Activated T-cell treated with anti-CD3 and anti-CD28 coated beads, Interleukin-2, amount 50 U/mL, for 4 hours (primary cell): ENCODE measurements at regions not wholly inside any gene's neighbourhood (a gene's known extent, or its start where the extent isn't known, plus 50 kb on each side); places are given as distances from the start of the nearest gene placed in this dataset.

Experiments
- ATAC-seq, 2 donors: fragments of 200-7000 bp; cut with Tn5 transposase; one replicate each; pipeline ENCODE4 v1.10.0; 2021
- DNase-seq: peaks from one replicate; pipeline ENCODE4 v3.0.0-alpha.2; 2020
- H3K27me3 Mint-ChIP-seq: one replicate; pipeline ENCODE4 v1.8.0; 2021; ENCODE audit warnings: low read depth, mixed read lengths
- H3K36me3 Mint-ChIP-seq: one replicate; pipeline ENCODE4 v1.8.0; 2022; ENCODE audit warnings: mixed read lengths; ENCODE audit not compliant: insufficient read depth
- H3K4me1 Mint-ChIP-seq: one replicate; pipeline ENCODE4 v1.8.0; 2021; ENCODE audit warnings: low read depth, mixed read lengths
- H3K4me3 Mint-ChIP-seq: one replicate; pipeline ENCODE4 v1.8.0; 2021; ENCODE audit warnings: mild to moderate bottlenecking, moderate library complexity, mixed read lengths
- H3K9me3 Mint-ChIP-seq: one replicate; pipeline ENCODE4 v1.8.0; 2021; ENCODE audit warnings: mixed read lengths

DNA sequence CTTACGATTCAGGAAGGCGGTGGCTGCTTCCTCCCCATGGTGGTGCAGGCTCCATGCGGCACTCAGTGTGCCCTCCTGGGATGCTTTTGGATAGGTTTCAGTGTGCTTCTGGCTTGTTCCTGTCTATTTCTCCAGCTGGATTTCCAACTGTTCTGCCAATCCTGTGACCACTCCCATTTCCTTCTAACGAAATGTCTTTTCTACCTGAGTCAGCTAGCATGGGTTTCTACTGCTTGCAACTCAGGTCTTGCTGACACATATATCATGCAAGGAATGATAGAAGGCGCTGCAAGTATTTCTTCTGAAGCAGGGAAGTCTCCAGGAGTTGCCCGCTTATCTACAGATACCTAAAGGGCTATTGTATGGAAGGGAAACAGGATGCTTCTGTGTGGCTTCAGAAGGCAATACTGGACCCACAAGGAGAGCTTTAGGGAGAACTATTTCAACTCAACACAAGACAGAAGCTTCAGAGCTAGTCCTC, 244.4 kb downstream of the OPA1 start:
- no peaks in the 10 kb centered on the region for H3K4me1 Mint-ChIP-seq
- ATAC-seq, result no peak

DNA sequence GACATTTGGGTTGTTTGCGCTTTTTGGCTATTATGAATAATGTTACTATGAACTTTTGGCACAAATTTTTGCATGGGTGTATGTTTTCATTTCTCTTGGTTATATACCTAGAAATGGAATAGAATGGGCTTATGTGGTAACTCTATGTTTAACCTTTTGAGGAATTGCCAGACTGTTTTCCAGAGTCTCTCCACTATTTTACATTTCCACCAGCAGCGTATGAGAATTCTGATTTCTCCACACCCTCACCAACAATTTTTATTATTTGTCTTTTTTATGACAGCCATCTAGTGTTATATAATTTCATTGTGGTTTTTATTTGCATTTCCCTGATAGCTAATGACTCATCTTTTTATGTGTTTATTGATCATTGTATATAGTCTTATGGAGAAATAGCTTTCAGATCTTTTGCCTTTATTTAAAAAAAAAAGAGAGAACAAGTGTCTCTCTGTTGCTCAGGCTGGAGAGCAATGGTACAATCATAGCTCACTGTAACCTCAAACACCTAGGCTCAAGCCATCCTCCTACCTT, 247.2 kb downstream of the OPA1 start:
- no peaks in the 10 kb centered on the region for H3K9me3 Mint-ChIP-seq
- no peaks in the 10 kb centered on the region for H3K4me1 Mint-ChIP-seq
- H3K4me3 Mint-ChIP-seq, result no peak overlapping the region
- peaks cover 24% of the 10 kb centered on the region for H3K27me3 Mint-ChIP-seq
- no peaks in the 10 kb centered on the region for H3K36me3 Mint-ChIP-seq
- ATAC-seq (no peak), DNase-seq (no peak)

More for the DNA sequence above, 244.4 kb downstream of the OPA1 start:
- Mint-ChIP-seq H3K9me3 (no peaks in the 10 kb centered on the region), H3K27me3 (peaks cover 16% of the 10 kb centered on the region), H3K36me3 (no peaks in the 10 kb centered on the region), H3K4me3 (no peak overlapping the region)
- DNase-seq, result no peak

DNA sequence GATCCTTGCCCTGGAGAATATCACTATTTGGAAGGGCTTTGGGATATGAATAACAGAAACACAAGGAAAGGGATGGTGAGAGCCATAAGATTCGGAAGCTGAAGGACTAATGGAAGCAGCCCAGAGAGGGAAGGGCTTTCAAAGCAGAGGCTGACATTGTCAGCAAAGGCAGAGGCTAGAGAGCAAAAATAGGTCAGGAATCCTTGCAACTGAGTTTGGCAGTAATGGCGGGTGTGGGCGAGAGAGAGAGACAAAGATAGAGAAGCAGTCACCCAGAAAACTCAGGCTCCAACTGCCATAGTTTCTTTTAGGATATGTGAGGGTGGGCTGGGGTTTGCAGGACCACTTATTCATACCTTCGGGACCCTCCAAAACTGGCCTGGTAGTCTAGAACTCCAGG, 248.6 kb downstream of the OPA1 start:
- Mint-ChIP-seq H3K27me3 (peaks cover 18% of the 10 kb centered on the region), H3K4me1 (no peaks in the 10 kb centered on the region), H3K9me3 (no peaks in the 10 kb centered on the region), H3K4me3 (no peak overlapping the region), H3K36me3 (no peaks in the 10 kb centered on the region)
- DNase-seq (no peak), ATAC-seq (no peak)

DNA sequence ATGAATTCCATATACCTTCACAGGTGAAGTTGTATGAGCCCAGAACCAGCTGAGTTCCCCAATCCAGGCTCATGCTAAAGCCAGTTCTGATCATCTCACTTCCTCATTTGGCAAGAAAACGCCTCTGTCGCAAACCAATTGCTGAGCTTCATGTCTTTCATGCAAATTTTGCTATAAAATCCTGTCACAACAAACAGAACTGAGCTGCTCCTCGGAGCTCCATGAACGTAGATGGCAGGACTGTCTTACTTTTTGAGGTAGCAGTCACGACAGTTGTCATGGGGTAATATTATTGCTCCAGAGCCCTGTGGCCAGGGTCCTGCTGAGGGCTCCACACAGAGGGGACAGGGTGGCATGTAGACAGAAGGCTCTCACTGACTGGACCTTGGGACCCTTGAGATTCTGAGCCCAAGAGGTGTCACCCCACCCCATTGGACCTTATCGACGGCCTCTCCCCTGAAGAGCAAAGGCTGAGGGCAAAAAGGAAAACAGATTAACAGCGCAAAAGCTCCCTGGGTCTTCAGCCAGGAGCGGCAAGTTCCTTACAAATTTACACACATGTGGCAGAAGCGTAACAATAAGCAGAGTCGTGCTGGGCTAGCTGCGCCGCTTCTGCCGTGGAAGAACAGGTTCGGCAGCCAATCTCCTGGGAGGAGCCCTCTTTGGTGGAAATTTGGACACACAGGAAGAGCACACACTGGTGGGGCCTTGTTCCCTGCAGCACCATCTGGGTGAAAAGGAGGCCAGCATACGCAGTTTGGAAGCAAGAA, 249.2 kb downstream of the OPA1 start:
- Mint-ChIP-seq H3K4me1 (no peaks in the 10 kb centered on the region), H3K4me3 (no peak overlapping the region), H3K9me3 (no peaks in the 10 kb centered on the region), H3K27me3 (peaks cover 21% of the 10 kb centered on the region), H3K36me3 (no peaks in the 10 kb centered on the region)
- DNase-seq, result no peak
- no peak for ATAC-seq

DNA sequence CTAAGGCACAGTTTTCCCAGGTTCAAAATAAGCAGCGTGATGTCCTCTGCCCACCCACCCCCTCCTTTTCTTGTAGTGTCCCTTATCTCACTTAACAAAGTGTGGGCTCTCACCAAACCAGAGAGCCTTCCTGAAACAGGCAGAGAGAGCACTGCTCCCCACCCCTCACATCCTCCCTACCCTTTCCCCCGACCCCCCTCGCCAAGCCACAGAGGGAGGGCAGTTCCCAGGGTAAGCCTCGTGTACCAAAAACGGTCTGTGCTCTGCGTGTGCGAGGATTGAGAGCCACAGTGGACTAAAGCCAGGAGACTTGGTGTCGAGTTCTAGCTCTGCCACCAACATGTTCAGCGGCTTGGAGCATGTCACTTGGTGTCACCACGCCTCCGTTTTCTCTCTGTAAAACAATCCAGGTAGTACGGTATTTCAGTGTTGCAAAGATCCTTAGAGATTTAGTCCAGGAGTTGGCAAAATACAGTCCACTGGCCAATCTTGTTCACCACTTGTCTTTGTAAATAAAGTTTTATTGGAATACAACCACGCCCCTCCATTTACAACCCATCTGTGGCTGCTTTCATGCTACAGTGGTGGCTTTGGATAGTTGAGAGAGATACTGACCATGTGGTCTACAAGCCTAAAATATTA, 249.9 kb downstream of the OPA1 start:
- ATAC-seq (no peak), DNase-seq (no peak)
- Mint-ChIP-seq H3K36me3 (no peaks in the 10 kb centered on the region), H3K9me3 (no peaks in the 10 kb centered on the region), H3K27me3 (peaks cover 21% of the 10 kb centered on the region), H3K4me1 (no peaks in the 10 kb centered on the region), H3K4me3 (no peak overlapping the region)

DNA sequence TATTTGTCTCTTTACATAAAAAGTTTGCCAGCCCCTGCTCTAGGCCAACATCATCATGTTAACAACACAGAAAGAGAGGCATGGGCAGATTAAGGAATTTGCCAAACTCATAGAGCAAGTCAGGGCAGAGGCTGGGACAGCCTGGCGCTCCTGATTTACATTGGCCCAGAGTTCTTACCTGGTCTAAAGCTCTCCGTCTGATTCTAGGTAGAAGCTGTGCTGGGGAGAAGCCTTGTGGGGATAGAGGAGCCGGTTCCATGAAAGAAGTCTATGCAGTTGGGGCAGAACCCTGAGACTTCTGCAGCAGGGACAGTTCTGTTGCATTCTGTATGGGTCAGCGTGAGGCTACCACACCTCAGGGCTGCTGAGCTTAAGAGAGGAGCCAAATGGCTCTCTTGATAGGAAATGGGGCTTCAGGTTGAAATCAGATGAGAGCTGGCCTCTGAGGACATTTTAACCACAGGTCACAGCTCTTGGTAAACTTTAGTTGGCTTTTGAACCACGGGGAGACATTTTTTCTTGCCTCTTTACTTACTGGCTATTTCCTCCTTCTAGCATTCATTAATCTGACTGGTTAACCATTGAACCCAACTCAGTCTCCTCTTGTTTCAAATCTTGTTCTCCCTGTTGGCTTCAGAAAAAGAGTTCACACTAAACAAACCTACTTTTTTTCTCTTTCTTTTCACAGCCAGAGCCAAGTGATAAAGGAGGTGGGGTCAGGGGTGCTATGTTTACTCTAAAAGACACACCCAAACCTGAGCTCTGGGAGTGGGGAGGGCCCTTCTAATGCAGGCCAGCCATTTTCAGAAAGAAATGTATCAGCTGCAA, 250.7 kb downstream of the OPA1 start:
- Mint-ChIP-seq H3K9me3 (no peaks in the 10 kb centered on the region), H3K36me3 (no peaks in the 10 kb centered on the region), H3K27me3 (peaks cover 21% of the 10 kb centered on the region), H3K4me3 (no peak overlapping the region), H3K4me1 (no peaks in the 10 kb centered on the region)
- no peak for DNase-seq
- no peak for ATAC-seq

DNA sequence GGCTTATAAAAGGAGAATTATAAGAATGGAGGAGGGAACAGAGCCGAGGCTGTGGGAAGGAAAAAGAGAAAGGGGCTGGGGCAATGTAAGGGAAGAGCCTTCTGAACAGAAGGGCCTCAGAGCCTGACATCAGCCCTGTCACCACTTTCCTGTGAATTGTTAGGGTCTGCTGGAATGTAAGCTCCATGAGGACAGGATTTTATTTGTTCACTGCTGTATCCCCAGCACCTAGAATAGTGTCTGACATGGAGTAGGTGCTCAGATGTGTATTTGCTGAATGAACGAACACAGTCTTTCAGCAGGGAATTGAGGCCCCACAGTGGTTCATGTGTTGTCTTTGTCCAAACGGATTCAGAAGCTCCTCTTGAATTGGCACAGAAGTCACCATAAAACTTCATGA, 251.5 kb downstream of the OPA1 start:
- Mint-ChIP-seq H3K4me3 (no peak overlapping the region), H3K9me3 (no peaks in the 10 kb centered on the region), H3K27me3 (peaks cover 19% of the 10 kb centered on the region), H3K4me1 (no peaks in the 10 kb centered on the region), H3K36me3 (no peaks in the 10 kb centered on the region)
- ATAC-seq (no peak), DNase-seq (no peak)

DNA sequence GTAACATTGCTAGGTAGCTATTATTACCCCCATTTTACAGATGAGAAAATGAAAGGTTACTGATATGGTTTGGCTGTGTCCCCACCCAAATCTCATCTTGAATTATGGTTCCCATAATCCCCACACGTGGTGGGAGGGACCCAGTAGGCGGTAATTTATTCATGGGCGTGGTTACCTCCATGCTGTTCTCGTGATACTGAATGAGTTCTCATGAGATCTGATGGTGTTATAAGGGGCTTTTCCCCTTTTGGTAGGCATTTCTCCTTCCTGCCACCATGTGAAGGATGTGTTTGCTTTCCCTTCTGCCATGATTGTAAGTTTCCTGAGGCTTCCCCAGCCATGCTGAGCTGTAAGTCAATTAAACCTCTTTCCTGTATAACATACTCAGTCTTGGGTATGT, 252.1 kb downstream of the OPA1 start:
- Mint-ChIP-seq H3K4me1 (no peaks in the 10 kb centered on the region), H3K9me3 (no peaks in the 10 kb centered on the region), H3K4me3 (no peak overlapping the region), H3K27me3 (peaks cover 19% of the 10 kb centered on the region), H3K36me3 (no peaks in the 10 kb centered on the region)
- DNase-seq (no peak), ATAC-seq (no peak)

DNA sequence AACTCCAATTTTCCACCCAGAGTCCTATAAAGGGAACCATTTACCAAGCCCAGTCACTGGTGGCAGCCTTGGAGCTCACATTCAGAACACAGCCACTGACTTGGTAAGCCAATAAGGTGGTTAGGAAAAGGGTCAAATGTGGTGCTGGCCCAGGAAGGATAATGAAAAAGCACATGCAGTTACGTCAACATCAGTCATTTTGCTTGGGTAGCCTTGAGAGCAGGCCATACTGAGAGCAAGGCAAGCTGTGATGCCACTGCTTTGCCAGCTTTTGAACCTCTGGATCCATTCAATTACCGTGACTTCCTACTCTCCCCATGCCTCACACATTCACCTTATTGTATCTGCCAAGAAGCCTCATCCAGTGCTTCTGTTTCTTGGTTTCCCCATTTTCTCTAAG, 253.6 kb downstream of the OPA1 start:
- Mint-ChIP-seq H3K4me1 (no peaks in the 10 kb centered on the region), H3K9me3 (no peaks in the 10 kb centered on the region), H3K27me3 (peaks cover 14% of the 10 kb centered on the region), H3K36me3 (no peaks in the 10 kb centered on the region), H3K4me3 (no peak overlapping the region)
- DNase-seq (no peak), ATAC-seq (no peak)

DNA sequence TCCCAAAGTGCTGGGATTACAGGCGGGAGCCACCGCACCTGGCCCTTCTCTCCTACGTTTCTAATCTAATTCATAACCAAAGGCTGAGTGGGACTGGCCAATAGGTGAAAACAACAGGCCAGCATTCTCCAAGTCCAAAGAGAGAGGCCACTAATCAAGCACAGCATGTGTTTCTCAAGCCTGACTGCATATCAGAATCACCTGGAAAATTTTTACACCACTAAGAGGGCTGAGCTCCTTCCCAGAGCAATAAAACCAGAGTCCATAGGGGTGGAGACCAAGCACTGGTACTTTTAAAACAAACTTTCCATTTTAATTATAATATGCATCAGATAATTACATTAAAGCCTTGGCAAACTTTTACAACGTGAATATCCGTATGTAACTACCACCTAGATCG, 254.4 kb downstream of the OPA1 start:
- Mint-ChIP-seq H3K27me3 (peaks cover 11% of the 10 kb centered on the region), H3K4me1 (no peaks in the 10 kb centered on the region), H3K36me3 (no peaks in the 10 kb centered on the region), H3K4me3 (no peak overlapping the region), H3K9me3 (no peaks in the 10 kb centered on the region)
- DNase-seq, result no peak
- ATAC-seq, result no peak

DNA sequence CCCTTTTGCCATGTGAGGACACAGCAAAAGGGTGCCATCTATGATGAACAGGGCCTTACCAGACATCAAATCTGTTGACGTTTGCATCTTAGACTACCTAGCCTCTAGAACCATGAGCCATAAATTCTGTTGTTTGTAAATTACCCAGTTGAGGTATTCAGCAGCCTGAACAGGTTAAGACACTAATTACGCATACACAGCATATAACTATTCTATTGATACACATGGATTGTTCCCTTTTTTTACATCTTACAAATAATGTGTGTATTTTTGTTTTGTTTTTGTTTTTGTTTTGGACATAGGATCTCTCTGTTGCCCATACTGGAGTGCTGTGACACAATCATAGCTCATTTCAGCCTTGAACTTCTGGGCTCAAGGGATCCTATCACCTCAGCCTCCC, 255.5 kb downstream of the OPA1 start:
- no peaks in the 10 kb centered on the region for H3K4me1 Mint-ChIP-seq
- DNase-seq (no peak), ATAC-seq (no peak)
- no peaks in the 10 kb centered on the region for H3K9me3 Mint-ChIP-seq
- peaks cover 6% of the 10 kb centered on the region for H3K27me3 Mint-ChIP-seq
- H3K36me3 Mint-ChIP-seq, result no peaks in the 10 kb centered on the region
- H3K4me3 Mint-ChIP-seq, result no peak overlapping the region

DNA sequence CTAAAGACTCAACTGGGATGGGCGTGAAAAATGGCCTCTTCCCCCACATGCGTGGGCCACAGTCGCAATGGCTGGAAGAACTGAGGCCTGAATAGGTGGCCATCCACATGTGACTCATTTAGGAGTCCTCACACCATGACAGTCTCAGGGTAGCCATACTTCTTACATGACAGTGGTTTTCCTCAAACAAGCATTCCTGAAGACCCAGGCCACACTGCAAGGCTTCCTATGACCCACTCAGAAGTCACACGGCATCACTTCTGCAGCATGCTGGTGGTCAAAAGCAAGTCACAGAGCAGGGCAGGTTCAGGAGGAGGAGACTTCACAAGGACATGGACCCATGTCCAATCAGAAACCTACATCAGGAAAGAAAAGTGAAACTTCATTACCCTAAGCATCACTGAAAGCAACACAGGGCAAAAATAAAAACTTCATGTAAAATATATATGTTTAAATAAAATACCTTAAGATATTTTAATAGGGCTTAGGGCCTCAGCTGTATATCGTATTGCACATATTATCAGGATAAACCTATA, 257.1 kb downstream of the OPA1 start:
- Mint-ChIP-seq H3K9me3 (no peaks in the 10 kb centered on the region), H3K4me1 (no peaks in the 10 kb centered on the region), H3K27me3 (peaks cover 5% of the 10 kb centered on the region), H3K36me3 (no peaks in the 10 kb centered on the region), H3K4me3 (no peak overlapping the region)
- DNase-seq, result no peak
- no peak for ATAC-seq

DNA sequence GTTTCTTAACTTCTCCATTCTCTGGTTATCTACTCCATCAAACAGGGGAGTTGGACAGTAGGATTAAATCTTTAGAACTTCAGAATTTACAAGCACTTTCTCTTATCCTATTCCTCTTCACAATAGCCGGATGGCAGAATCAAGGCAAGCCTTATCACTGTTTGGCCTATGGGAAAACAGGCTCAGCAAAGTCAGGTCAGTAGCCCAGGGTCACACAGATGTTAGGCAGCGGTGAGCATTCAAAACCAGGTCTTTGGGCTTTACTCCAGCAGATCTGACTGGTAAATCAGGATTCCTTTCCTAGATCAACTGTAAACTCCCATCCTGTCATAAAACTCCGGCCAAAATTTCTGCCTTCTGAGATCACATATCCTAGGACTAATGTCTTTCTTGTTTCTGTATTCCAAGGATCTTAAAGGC, 258.4 kb downstream of the OPA1 start:
- DNase-seq (no peak), ATAC-seq (no peak)
- peaks cover 5% of the 10 kb centered on the region for H3K27me3 Mint-ChIP-seq
- no peak overlapping the region for H3K4me3 Mint-ChIP-seq
- no peaks in the 10 kb centered on the region for H3K9me3 Mint-ChIP-seq
- no peaks in the 10 kb centered on the region for H3K36me3 Mint-ChIP-seq
- H3K4me1 Mint-ChIP-seq, result no peaks in the 10 kb centered on the region

DNA sequence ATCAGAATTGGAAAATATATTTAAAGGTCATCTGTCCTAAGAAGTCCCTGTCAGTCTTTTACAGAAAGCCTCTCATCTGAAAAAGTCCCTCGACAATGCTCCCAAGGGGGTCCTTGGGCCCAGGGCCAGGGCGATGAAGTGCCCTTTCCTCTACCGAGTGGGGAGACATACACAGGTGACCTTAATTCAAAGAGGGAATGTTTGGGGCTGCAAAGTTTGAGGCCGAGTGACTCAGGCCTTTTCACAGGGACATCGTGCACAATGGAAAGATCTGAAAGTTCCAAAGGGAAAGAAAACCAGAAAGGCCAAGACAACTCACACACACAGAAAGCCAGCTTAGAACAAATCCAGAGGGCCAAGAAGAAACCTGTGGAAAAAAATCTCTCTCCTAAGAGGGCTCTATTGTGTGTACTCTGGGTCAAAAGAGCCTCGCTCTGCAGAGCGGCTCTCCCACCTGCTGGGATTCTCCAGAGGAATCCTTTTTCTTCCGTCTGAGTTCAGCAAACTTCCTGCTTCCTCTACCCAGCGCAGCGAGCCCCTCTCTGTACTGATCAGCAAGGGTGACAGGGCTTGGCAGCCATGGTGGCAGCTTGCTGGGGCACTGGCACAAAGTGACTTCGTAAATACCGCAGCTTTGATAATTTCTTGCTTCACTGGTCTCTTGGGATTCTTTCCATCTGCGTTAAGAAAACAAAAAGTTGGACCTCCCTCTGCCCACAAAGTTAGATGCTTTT, 259.1 kb downstream of the OPA1 start:
- H3K27me3 Mint-ChIP-seq, result peaks cover 2% of the 10 kb centered on the region
- ATAC-seq, result no peak
- DNase-seq, result no peak
- H3K36me3 Mint-ChIP-seq, result no peaks in the 10 kb centered on the region
- H3K4me3 Mint-ChIP-seq, result no peak overlapping the region
- no peaks in the 10 kb centered on the region for H3K9me3 Mint-ChIP-seq
- no peaks in the 10 kb centered on the region for H3K4me1 Mint-ChIP-seq
